ENCODE measurements at regions not wholly inside any gene's neighbourhood (a gene's known extent, or its start where the extent isn't known, plus 50 kb on each side); places are given as distances from the start of the nearest gene placed in this dataset.

GRCh38 chr1:2865571-2866421, 64.3 kb upstream of the TTC34 start:
- WGBS, 2 donors, result 56 to 70% methylated on average over 18 to 19 of the region's 28 CpGs
- no peaks in the 10 kb centered on the region for H3K27me3 ChIP-seq
- TF ChIP-seq CTCF (IDR thresholded peaks at IDR 0.05), result no peak
- TF ChIP-seq POLR2A (IDR thresholded peaks at IDR 0.05), result no peak
- H3K36me3 ChIP-seq, result no peaks in the 10 kb centered on the region
- intact Hi-C loops (cut with DNase I), result no loop called here
- H3K27ac ChIP-seq, result no peak overlapping the region
- H3K4me3 ChIP-seq (replicated peaks in 1 of 3), result no peak overlapping the region
- no peak for DNase-seq
- H3K4me1 ChIP-seq, result no peaks in the 10 kb centered on the region
- H3K9me3 ChIP-seq, result no peaks in the 10 kb centered on the region

GRCh38 chr1:2866422-2867086, 65.1 kb upstream of the TTC34 start:
- no peaks in the 10 kb centered on the region for H3K27me3 ChIP-seq
- H3K36me3 ChIP-seq, result no peaks in the 10 kb centered on the region
- TF ChIP-seq POLR2A (IDR thresholded peaks at IDR 0.05), result no peak
- TF ChIP-seq CTCF (IDR thresholded peaks at IDR 0.05), result no peak
- H3K9me3 ChIP-seq, result no peaks in the 10 kb centered on the region
- no peaks in the 10 kb centered on the region for H3K4me1 ChIP-seq
- 38 to 45% methylated on average over 14 to 25 of the region's 26 CpGs for WGBS, 2 donors
- DNase-seq, result no peak
- intact Hi-C loops (cut with DNase I), result no loop called here
- H3K4me3 ChIP-seq (replicated peaks in 1 of 3), result no peak overlapping the region
- no peak overlapping the region for H3K27ac ChIP-seq

- Histone ChIP-seq H3K36me3 (no peaks in the 10 kb centered on the region), H3K27me3 (no peaks in the 10 kb centered on the region), H3K4me1 (no peaks in the 10 kb centered on the region), H3K4me3 (replicated peaks in 1 of 3) (no peak overlapping the region), H3K27ac (no peak overlapping the region), H3K9me3 (no peaks in the 10 kb centered on the region)
- TF ChIP-seq CTCF (IDR thresholded peaks at IDR 0.05) (no peak), POLR2A (IDR thresholded peaks at IDR 0.05) (no peak)
- WGBS, 2 donors, result 81 to 86% methylated on average over 11 of the region's 11 CpGs
- intact Hi-C loops (cut with DNase I), result no loop called here
- DNase-seq, result no peak
Observed at GRCh38 chr1:2867087-2867425, 65.6 kb upstream of the TTC34 start.

- Histone ChIP-seq H3K27me3 (no peaks in the 10 kb centered on the region), H3K4me3 (replicated peaks in 1 of 3) (no peak overlapping the region)
- no peak for DNase-seq
Observed at GRCh38 chr1:2867861-2868260, 66.4 kb upstream of the TTC34 start.

More at GRCh38 chr1:2867861-2868260, 66.4 kb upstream of the TTC34 start:
- Histone ChIP-seq H3K4me1 (no peaks in the 10 kb centered on the region), H3K27ac (no peak overlapping the region), H3K36me3 (no peaks in the 10 kb centered on the region), H3K9me3 (no peaks in the 10 kb centered on the region)
- WGBS, 2 donors, result 78 to 90% methylated on average over 2 to 6 of the region's 10 CpGs
- TF ChIP-seq CTCF (IDR thresholded peaks at IDR 0.05) (no peak), POLR2A (IDR thresholded peaks at IDR 0.05) (no peak)
- intact Hi-C loops (cut with DNase I), result no loop called here
